Neuronal stem cell (in vitro differentiated cells): ENCODE measurements at regions not wholly inside any gene's neighbourhood (a gene's known extent, or its start where the extent isn't known, plus 50 kb on each side); places are given as distances from the start of the nearest gene placed in this dataset.

Experiments
- DNase-seq: peaks from one replicate; pipeline ENCODE4 v3.0.0-alpha.2; 2013; ENCODE audit warnings: low spot score
- H2AFZ ChIP-seq: one replicate; pipeline ENCODE4 v1.6.1; 2013; ENCODE audit warnings: mild to moderate bottlenecking, low read length, inconsistent platforms
- H2AK5ac ChIP-seq: 2 replicates; pipeline ENCODE4 v1.6.1; 2013; ENCODE audit warnings: low read depth, mild to moderate bottlenecking, inconsistent platforms, low read length, moderate library complexity, mixed read lengths
- H2BK120ac ChIP-seq: 2 replicates; pipeline ENCODE4 v1.6.1; 2013; ENCODE audit warnings: low read depth, mild to moderate bottlenecking, inconsistent platforms, low read length, moderate library complexity, mixed read lengths
- H2BK12ac ChIP-seq: one replicate; pipeline ENCODE4 v1.6.1; 2013; ENCODE audit warnings: low read length, inconsistent platforms
- H2BK15ac ChIP-seq: 2 replicates; pipeline ENCODE4 v1.6.1; 2013; ENCODE audit warnings: mild to moderate bottlenecking, low read length, inconsistent platforms, mixed read lengths
- H2BK5ac ChIP-seq: one replicate; pipeline ENCODE4 v1.6.1; 2013; ENCODE audit warnings: inconsistent platforms, mild to moderate bottlenecking, low read length, moderate library complexity
- H3K14ac ChIP-seq: one replicate; pipeline ENCODE4 v1.6.1; 2013; ENCODE audit warnings: low read length, inconsistent platforms
- H3K18ac ChIP-seq: 2 replicates; pipeline ENCODE4 v1.6.1; 2013; ENCODE audit warnings: low read length, inconsistent platforms
- H3K23ac ChIP-seq: 2 replicates; pipeline ENCODE4 v1.6.1; 2013; ENCODE audit warnings: low read depth, mild to moderate bottlenecking, mixed read lengths, low read length, inconsistent platforms; ENCODE audit not compliant: poor library complexity
- H3K27ac ChIP-seq: replicated peaks from 3 replicates; pipeline ENCODE4 v1.5.1; 2013; ENCODE audit warnings: low read length, inconsistent platforms
- H3K27me3 ChIP-seq, 3 experiments: 2 replicates each; pipeline ENCODE4 v1.6.1; 2013; ENCODE audit warnings: low read length in 3 of 3, mild to moderate bottlenecking in 2 of 3, inconsistent platforms in 1 of 3, low read depth in 1 of 3, mixed read lengths in 1 of 3, moderate library complexity in 1 of 3; ENCODE audit not compliant: control insufficient read depth in 3 of 3, insufficient read depth in 3 of 3
- H3K36me3 ChIP-seq, 2 donors: replicated peaks in 1 of 2; 2 replicates each; pipeline ENCODE4 v1.6.1; 2013; ENCODE audit warnings: low read length in 2 of 2; ENCODE audit not compliant: control insufficient read depth in 2 of 2, insufficient read depth in 2 of 2
- H3K4ac ChIP-seq: 2 replicates; pipeline ENCODE4 v1.6.1; 2013; ENCODE audit warnings: inconsistent platforms, mild to moderate bottlenecking, low read length, moderate library complexity
- H3K4me1 ChIP-seq, 2 donors: 1 replicate in 1 of 2; 2 replicates in 1 of 2; pipeline ENCODE4 v1.6.1; 2013; ENCODE audit warnings: low read length in 2 of 2, low read depth in 1 of 2; ENCODE audit not compliant: control insufficient read depth in 2 of 2, insufficient read depth in 1 of 2
- H3K4me2 ChIP-seq: one replicate; pipeline ENCODE4 v1.6.1; 2013; ENCODE audit warnings: mild to moderate bottlenecking, low read length, inconsistent platforms; ENCODE audit not compliant: insufficient read depth, poor library complexity, severe bottlenecking
- H3K4me3 ChIP-seq, 2 donors: 2 replicates each; pipeline ENCODE4 v1.5.1; 2013; ENCODE audit warnings: low read length in 2 of 2, mild to moderate bottlenecking in 2 of 2, inconsistent platforms in 1 of 2, moderate library complexity in 1 of 2
- H3K79me1 ChIP-seq: one replicate; pipeline ENCODE4 v1.6.1; 2013; ENCODE audit warnings: low read depth, mild to moderate bottlenecking, inconsistent platforms, low read length, moderate library complexity
- H3K9ac ChIP-seq: one replicate; pipeline ENCODE4 v1.6.1; 2013; ENCODE audit warnings: mild to moderate bottlenecking, low read depth, low read length, inconsistent platforms; ENCODE audit not compliant: poor library complexity
- H3K9me3 ChIP-seq, 2 donors: replicated peaks in 1 of 2; 2 replicates each; pipeline versions ENCODE3 to v1.6.1; 2013; ENCODE audit warnings: low read length in 2 of 2, mild to moderate bottlenecking in 2 of 2, inconsistent platforms in 1 of 2, low read depth in 1 of 2, mixed read lengths in 1 of 2, moderate library complexity in 1 of 2; ENCODE audit not compliant: control insufficient read depth in 2 of 2, insufficient read depth in 1 of 2
- H4K8ac ChIP-seq: one replicate; pipeline ENCODE4 v1.6.1; 2013; ENCODE audit warnings: low read depth, mild to moderate bottlenecking, inconsistent platforms, low read length, moderate library complexity
- H4K91ac ChIP-seq: one replicate; pipeline ENCODE4 v1.6.1; 2013; ENCODE audit warnings: low read length, low read depth, mild to moderate bottlenecking, inconsistent platforms; ENCODE audit not compliant: poor library complexity
- WGBS, 2 donors: extraction: QIAGEN DNeasy Blood & Tissue Kit; methylation state at CpG; one replicate each; pipeline ENCODE4 v1.1.7; 2013; ENCODE audit warnings: missing lambda C conversion rate in 2 of 2, mixed read lengths in 1 of 2; ENCODE audit not compliant: insufficient read length in 2 of 2, insufficient replicate concordance in 1 of 2; ENCODE audit errors: extremely low coverage in 2 of 2; 5-methylcytosine and 5-hydroxymethylcytosine counted together

DNA sequence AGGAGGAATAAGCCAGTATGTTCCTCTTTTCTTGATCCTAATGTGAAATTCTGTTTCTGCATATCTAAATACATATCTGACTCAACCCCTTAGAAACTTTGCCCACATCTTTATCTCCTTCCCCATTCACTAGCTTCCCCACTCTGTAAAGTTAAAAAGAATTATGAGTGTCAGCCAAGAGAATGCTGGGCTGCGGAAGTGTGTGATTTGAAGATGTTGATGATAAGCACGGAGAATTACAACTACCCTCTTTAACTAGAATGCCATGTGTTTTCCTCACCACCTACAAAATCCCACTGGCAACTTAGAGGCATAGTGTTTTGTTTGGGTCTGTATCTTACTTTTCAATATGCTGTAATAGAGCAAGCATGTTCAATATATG is 490.4 kb upstream of the FANCL start:
- no peak overlapping the region for H3K4me2 ChIP-seq
- WGBS, 2 donors, result no CpG with 5 or more reads among the region's 2 CpGs
- no peak overlapping the region for H4K91ac ChIP-seq
- H3K18ac ChIP-seq, result no peak overlapping the region
- H3K4ac ChIP-seq, result no peak overlapping the region
- H2BK120ac ChIP-seq, result no peak overlapping the region
- no peak for DNase-seq
- no peaks in the 10 kb centered on the region for H3K36me3 ChIP-seq
- no peak overlapping the region for H2BK5ac ChIP-seq
- no peaks in the 10 kb centered on the region for H3K4me1 ChIP-seq
- H2BK12ac ChIP-seq, result no peak overlapping the region
- H4K8ac ChIP-seq, result no peak overlapping the region
- no peak overlapping the region for H3K27ac ChIP-seq
- H2AFZ ChIP-seq, result no peak overlapping the region
- no peaks in the 10 kb centered on the region for H3K79me1 ChIP-seq
- H3K23ac ChIP-seq, result no peak overlapping the region
- H3K9me3 ChIP-seq, result no peaks in the 10 kb centered on the region
- H3K4me3 ChIP-seq, result no peak overlapping the region
- no peak overlapping the region for H3K14ac ChIP-seq
- peaks cover 0 to 4% (median 0%) of the 10 kb centered on the region in 3 experiments for H3K27me3 ChIP-seq
- no peak overlapping the region for H3K9ac ChIP-seq
- no peak overlapping the region for H2BK15ac ChIP-seq
- no peak overlapping the region for H2AK5ac ChIP-seq

DNA sequence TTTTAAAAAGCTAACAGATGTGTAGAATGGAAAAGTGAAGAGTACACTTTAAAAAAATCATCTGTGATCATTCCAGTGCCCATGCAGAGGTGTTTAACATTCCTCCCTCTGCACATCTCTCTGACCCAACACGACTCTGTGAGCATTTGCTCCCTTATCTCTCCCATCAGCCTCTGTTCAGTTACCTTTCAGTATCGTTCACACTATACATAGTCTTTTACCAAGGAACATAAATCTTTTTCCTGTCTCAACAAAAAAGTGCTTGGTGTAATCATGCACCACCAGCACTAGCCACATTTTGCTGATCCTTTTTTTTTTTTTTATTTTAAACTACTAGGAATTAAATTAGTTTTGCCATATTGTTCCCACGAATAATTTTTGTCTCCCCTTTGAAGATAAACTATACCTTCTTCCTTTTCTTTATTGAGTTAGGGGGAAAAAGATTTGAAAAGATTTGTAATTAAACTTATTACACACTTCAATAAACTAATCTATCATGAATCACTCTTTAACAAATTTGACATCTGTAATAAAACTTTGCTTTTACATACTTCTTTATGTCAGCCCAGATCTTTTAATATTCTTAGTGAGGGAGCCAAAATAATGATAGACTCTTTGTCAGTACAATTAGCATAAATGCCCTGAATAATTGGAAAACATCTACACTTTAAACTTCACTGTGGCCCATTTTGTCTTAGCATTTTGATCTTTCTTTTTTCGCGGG is 489.8 kb upstream of the FANCL start:
- no peaks in the 10 kb centered on the region for H3K4me1 ChIP-seq
- H3K4me2 ChIP-seq, result no peak overlapping the region
- no peak overlapping the region for H3K4ac ChIP-seq
- no peak overlapping the region for H2BK120ac ChIP-seq
- WGBS, 2 donors, result no CpG with 5 or more reads among the region's 5 CpGs
- H3K4me3 ChIP-seq, result no peak overlapping the region
- no peak overlapping the region for H2AK5ac ChIP-seq
- DNase-seq, result no peak
- no peak overlapping the region for H2BK12ac ChIP-seq
- no peak overlapping the region for H3K14ac ChIP-seq
- no peak overlapping the region for H2BK15ac ChIP-seq
- H3K36me3 ChIP-seq, result no peaks in the 10 kb centered on the region
- no peak overlapping the region for H4K8ac ChIP-seq
- no peak overlapping the region for H3K23ac ChIP-seq
- no peak overlapping the region for H3K18ac ChIP-seq
- peaks cover 0 to 4% (median 0%) of the 10 kb centered on the region in 3 experiments for H3K27me3 ChIP-seq
- no peak overlapping the region for H2BK5ac ChIP-seq
- no peak overlapping the region for H2AFZ ChIP-seq
- H3K9ac ChIP-seq, result no peak overlapping the region
- no peak overlapping the region for H4K91ac ChIP-seq
- H3K27ac ChIP-seq, result no peak overlapping the region
- H3K9me3 ChIP-seq, result no peaks in the 10 kb centered on the region
- no peaks in the 10 kb centered on the region for H3K79me1 ChIP-seq

DNA sequence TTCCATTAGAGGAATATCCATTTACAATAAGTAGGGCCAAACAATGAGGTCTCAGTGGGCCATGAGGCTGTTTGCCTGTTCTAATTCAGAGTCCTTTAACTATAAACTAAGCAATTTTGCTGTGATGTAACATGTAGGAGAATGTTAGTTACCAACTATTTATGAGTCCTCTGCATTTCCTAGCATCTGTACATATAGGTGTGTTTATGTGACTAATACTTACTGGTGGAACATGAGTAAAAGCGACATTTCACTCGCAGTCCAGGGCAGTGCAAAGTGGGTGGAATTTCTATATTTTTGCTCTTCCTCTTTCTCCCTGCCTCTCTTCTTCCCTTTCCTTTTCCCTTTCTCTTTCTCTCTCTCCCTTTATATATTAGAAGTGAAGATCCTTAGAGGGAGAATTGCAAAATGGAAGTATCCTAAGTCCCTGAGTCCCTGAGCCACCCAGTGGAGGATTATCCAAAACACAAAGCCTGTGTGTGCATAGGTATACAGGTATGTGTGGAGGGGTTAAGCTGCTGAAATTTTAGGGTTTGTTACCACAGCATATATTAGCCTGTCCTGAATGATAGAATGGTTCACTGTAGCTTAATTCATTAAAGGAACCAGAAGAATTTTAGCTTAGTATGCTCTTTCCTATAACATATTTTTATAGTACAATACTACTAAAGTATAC is 487.0 kb upstream of the FANCL start:
- Histone ChIP-seq H3K23ac (no peak overlapping the region), H3K14ac (no peak overlapping the region), H3K36me3 (no peaks in the 10 kb centered on the region), H3K18ac (no peak overlapping the region), H3K4ac (no peak overlapping the region), H3K9ac (no peak overlapping the region), H2AFZ (no peak overlapping the region), H2BK5ac (no peak overlapping the region), H3K4me2 (no peak overlapping the region), H3K4me3 (no peak overlapping the region), H2BK15ac (no peak overlapping the region), H3K27ac (no peak overlapping the region), H2BK120ac (no peak overlapping the region), H4K8ac (no peak overlapping the region), H3K4me1 (no peaks in the 10 kb centered on the region), H2BK12ac (no peak overlapping the region), H2AK5ac (no peak overlapping the region), H4K91ac (no peak overlapping the region), H3K9me3 (no peaks in the 10 kb centered on the region), H3K27me3 (peaks cover 0 to 4% (median 0%) of the 10 kb centered on the region in 3 experiments), H3K79me1 (no peaks in the 10 kb centered on the region)
- no CpG with 5 or more reads among the region's 2 CpGs for WGBS, 2 donors
- no peak for DNase-seq

DNA sequence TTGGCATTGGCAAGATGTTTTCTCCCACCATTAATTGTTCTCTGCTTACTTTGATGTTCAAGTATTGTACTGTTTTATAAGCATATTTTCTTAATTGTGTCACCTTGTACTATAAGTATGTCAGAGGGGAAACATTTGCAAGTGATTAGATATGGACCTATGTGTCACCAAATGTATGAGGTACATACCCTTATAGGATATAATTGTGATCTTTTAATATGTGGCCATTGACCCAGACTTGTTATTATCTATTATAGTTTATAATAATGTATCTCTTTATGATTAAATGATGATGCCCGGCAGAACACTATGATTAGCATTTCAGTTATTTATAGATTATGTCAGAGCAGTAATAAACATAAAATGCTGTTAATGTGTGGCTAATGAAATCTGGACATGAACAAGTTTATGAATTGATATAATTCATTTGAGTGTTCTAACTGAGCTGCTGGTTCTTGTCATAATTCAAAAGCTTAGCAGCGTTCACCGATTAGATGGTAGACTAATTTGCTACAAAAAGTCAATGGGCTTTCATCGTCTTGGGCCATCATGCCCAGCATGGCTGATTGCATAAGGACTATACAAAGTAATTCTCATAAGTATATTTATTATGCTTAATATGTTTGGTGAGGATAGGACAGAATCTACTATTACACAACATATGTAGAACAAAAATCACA is 480.9 kb upstream of the FANCL start:
- no peak overlapping the region for H4K8ac ChIP-seq
- no peak overlapping the region for H3K27ac ChIP-seq
- no peak overlapping the region for H3K4me2 ChIP-seq
- H2BK15ac ChIP-seq, result no peak overlapping the region
- no peaks in the 10 kb centered on the region for H3K27me3 ChIP-seq
- no peaks in the 10 kb centered on the region for H3K79me1 ChIP-seq
- no peak overlapping the region for H2AFZ ChIP-seq
- no peak overlapping the region for H3K23ac ChIP-seq
- no peak overlapping the region for H3K4me3 ChIP-seq
- no peak overlapping the region for H3K4ac ChIP-seq
- H2BK12ac ChIP-seq, result no peak overlapping the region
- no peak overlapping the region for H2BK120ac ChIP-seq
- DNase-seq, result no peak
- H4K91ac ChIP-seq, result no peak overlapping the region
- H3K4me1 ChIP-seq, result no peaks in the 10 kb centered on the region
- no peak overlapping the region for H2AK5ac ChIP-seq
- H2BK5ac ChIP-seq, result no peak overlapping the region
- H3K36me3 ChIP-seq, result no peaks in the 10 kb centered on the region
- no CpG with 5 or more reads among the region's 4 CpGs for WGBS, 2 donors
- no peak overlapping the region for H3K18ac ChIP-seq
- H3K9me3 ChIP-seq, result no peaks in the 10 kb centered on the region
- no peak overlapping the region for H3K14ac ChIP-seq
- H3K9ac ChIP-seq, result no peak overlapping the region
